ENCODE measurements at regions not wholly inside any gene's neighbourhood (a gene's known extent, or its start where the extent isn't known, plus 50 kb on each side); places are given as distances from the start of the nearest gene placed in this dataset.
A peak's percentile ranks its signal among the peaks of the same experiment; 100 is the strongest.

- no peak overlapping the region for H2BK5ac ChIP-seq (ENCODE audit: low read depth, low read length, poor library complexity, severe bottlenecking)
- no peak for DNase-seq
- no peak overlapping the region for H3K4ac ChIP-seq (ENCODE audit: low read depth in 1 of 2, low read length in 2 of 2)
- H2AFZ ChIP-seq (ENCODE audit: low read depth, low read length): no peak overlapping the region
- no peaks in the 10 kb centered on the region for H3K9me3 ChIP-seq (ENCODE audit: control insufficient read depth, low read length)
- no peak overlapping the region for H3K27ac ChIP-seq (ENCODE audit: low read length, poor library complexity, severe bottlenecking)
- no peak overlapping the region for H4K91ac ChIP-seq (ENCODE audit: low read length)
- no peak overlapping the region for H3K14ac ChIP-seq (ENCODE audit: low read length in 2 of 2)
- no peak overlapping the region for H2BK15ac ChIP-seq (ENCODE audit: low read depth, poor library complexity, severe bottlenecking)
- no peak overlapping the region for H4K8ac ChIP-seq (ENCODE audit: low read length)
- H3K79me1 ChIP-seq (replicated peaks; ENCODE audit: low read length, poor library complexity, severe bottlenecking): no peaks in the 10 kb centered on the region
- no peak overlapping the region for H3K9ac ChIP-seq (ENCODE audit: low read length)
- H3K4me3 ChIP-seq (ENCODE audit: insufficient read depth in 1 of 2, low read depth in 1 of 2, low read length in 2 of 2): no peak overlapping the region
- H2BK12ac ChIP-seq (ENCODE audit: low read length in 2 of 2): peak overlapping the region; percentile 6 to 70
- H3K4me2 ChIP-seq (ENCODE audit: low read length, poor library complexity, severe bottlenecking): no peak overlapping the region
- H3K23ac ChIP-seq (ENCODE audit: low read length in 2 of 2): no peak overlapping the region
- H2BK120ac ChIP-seq (ENCODE audit: low read depth, low read length): no peak overlapping the region
- H3K4me1 ChIP-seq (ENCODE audit: control insufficient read depth, insufficient read depth, low read depth, low read length): peaks cover 13% of the 10 kb centered on the region
- no peaks in the 10 kb centered on the region for H3K36me3 ChIP-seq (ENCODE audit: control insufficient read depth in 1 of 2, insufficient read depth in 2 of 2, low read depth in 1 of 2, low read length in 2 of 2)
- WGBS: 97% methylated on average over 3 of the region's 3 CpGs
- no peaks in the 10 kb centered on the region for H3K27me3 ChIP-seq (ENCODE audit: control insufficient read depth in 1 of 2, insufficient read depth in 1 of 2, low read length in 2 of 2)
- H3K18ac ChIP-seq (ENCODE audit: low read depth in 1 of 2, low read length in 2 of 2): no peak overlapping the region
- H2AK5ac ChIP-seq (ENCODE audit: low read length, severe bottlenecking): peak overlapping the region; percentile 23
These were observed 57.3 kb upstream of the PPP1CB start for GRCh38 chr2:28694364-28694763.

DNA sequence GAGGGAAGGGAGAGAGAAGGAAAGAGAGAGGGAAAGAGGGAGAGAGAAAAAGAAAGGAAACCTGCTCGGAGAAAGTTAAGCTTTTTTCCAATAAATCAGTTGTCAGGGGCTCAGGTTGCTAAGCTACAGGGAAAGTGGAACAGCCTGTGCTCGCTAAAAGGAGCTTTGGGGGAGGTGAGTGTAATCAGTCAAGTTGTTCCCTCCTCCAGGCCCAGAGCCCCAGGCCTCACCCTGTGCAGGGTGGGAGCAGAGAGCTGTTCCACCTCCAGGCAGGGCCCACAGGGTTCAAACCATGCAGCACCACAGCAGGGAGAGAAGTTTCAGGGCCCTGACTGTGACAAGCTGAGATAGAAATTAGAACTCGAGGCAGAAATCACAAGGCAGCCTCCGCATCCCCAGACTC is 56.4 kb upstream of the PPP1CB start:
- H3K23ac ChIP-seq (ENCODE audit: low read length in 2 of 2): no peak overlapping the region
- no peak overlapping the region for H3K9ac ChIP-seq (ENCODE audit: low read length)
- H3K18ac ChIP-seq (ENCODE audit: low read depth in 1 of 2, low read length in 2 of 2): peak overlapping the region in 1 of 2 experiments; percentile 71
- no peak overlapping the region for H2AK5ac ChIP-seq (ENCODE audit: low read length, severe bottlenecking)
- no peak overlapping the region for H3K27ac ChIP-seq (ENCODE audit: low read length, poor library complexity, severe bottlenecking)
- no peak overlapping the region for H2BK15ac ChIP-seq (ENCODE audit: low read depth, poor library complexity, severe bottlenecking)
- DNase-seq: peak; percentile 55
- H3K9me3 ChIP-seq (ENCODE audit: control insufficient read depth, low read length): no peaks in the 10 kb centered on the region
- no peaks in the 10 kb centered on the region for H3K36me3 ChIP-seq (ENCODE audit: control insufficient read depth in 1 of 2, insufficient read depth in 2 of 2, low read depth in 1 of 2, low read length in 2 of 2)
- peak overlapping the region; percentile 98 for H4K8ac ChIP-seq (ENCODE audit: low read length)
- H3K4ac ChIP-seq (ENCODE audit: low read depth in 1 of 2, low read length in 2 of 2): peak overlapping the region; percentile 16 to 19
- H4K91ac ChIP-seq (ENCODE audit: low read length): peak overlapping the region; percentile 1
- WGBS: 39% methylated on average over 4 of the region's 4 CpGs
- no peak overlapping the region for H3K4me3 ChIP-seq (ENCODE audit: insufficient read depth in 1 of 2, low read depth in 1 of 2, low read length in 2 of 2)
- no peak overlapping the region for H2BK5ac ChIP-seq (ENCODE audit: low read depth, low read length, poor library complexity, severe bottlenecking)
- no peaks in the 10 kb centered on the region for H3K27me3 ChIP-seq (ENCODE audit: control insufficient read depth in 1 of 2, insufficient read depth in 1 of 2, low read length in 2 of 2)
- H3K4me1 ChIP-seq (ENCODE audit: control insufficient read depth, insufficient read depth, low read depth, low read length): peaks cover 15% of the 10 kb centered on the region
- H2BK12ac ChIP-seq (ENCODE audit: low read length in 2 of 2): peak overlapping the region; percentile 75 to 81
- no peak overlapping the region for H3K4me2 ChIP-seq (ENCODE audit: low read length, poor library complexity, severe bottlenecking)
- H3K79me1 ChIP-seq (replicated peaks; ENCODE audit: low read length, poor library complexity, severe bottlenecking): no peaks in the 10 kb centered on the region
- peak overlapping the region in 1 of 2 experiments; percentile 91 for H3K14ac ChIP-seq (ENCODE audit: low read length in 2 of 2)
- peak overlapping the region; percentile 39 for H2BK120ac ChIP-seq (ENCODE audit: low read depth, low read length)
- H2AFZ ChIP-seq (ENCODE audit: low read depth, low read length): peak overlapping the region; percentile 42

DNA sequence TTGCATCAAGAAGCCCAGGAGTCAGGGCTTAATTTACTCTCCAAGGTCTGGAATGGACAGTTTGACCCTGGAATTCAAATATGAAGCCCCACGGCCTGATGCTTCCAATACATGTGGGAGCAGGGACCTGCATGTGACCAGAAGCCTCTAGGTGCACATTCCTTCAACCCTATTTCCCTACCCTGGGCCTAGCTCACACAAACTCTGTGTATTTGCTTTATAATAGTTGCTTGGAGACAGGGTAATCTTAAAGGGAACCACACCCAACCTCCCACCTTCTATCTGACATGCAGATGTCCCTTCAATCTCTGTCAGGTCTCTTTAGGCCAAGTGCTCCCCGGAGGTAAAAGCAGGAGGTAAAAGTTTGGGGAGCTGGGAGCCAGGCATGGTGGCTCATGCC is 55.4 kb upstream of the PPP1CB start:
- Histone ChIP-seq H3K4me1 (ENCODE audit: control insufficient read depth, insufficient read depth, low read depth, low read length) (peaks cover 15% of the 10 kb centered on the region), H3K9me3 (ENCODE audit: control insufficient read depth, low read length) (no peaks in the 10 kb centered on the region), H3K18ac (ENCODE audit: low read depth in 1 of 2, low read length in 2 of 2) (peak overlapping the region in 1 of 2 experiments; percentile 9), H3K27me3 (ENCODE audit: control insufficient read depth in 1 of 2, insufficient read depth in 1 of 2, low read length in 2 of 2) (no peaks in the 10 kb centered on the region), H4K91ac (ENCODE audit: low read length) (no peak overlapping the region), H2AFZ (ENCODE audit: low read depth, low read length) (no peak overlapping the region), H3K27ac (ENCODE audit: low read length, poor library complexity, severe bottlenecking) (no peak overlapping the region), H3K4me3 (ENCODE audit: insufficient read depth in 1 of 2, low read depth in 1 of 2, low read length in 2 of 2) (no peak overlapping the region), H2BK15ac (ENCODE audit: low read depth, poor library complexity, severe bottlenecking) (peak overlapping the region; percentile 68), H3K4ac (ENCODE audit: low read depth in 1 of 2, low read length in 2 of 2) (no peak overlapping the region), H2BK5ac (ENCODE audit: low read depth, low read length, poor library complexity, severe bottlenecking) (no peak overlapping the region), H3K14ac (ENCODE audit: low read length in 2 of 2) (no peak overlapping the region), H3K9ac (ENCODE audit: low read length) (no peak overlapping the region), H4K8ac (ENCODE audit: low read length) (no peak overlapping the region), H2BK120ac (ENCODE audit: low read depth, low read length) (no peak overlapping the region), H3K36me3 (ENCODE audit: control insufficient read depth in 1 of 2, insufficient read depth in 2 of 2, low read depth in 1 of 2, low read length in 2 of 2) (no peaks in the 10 kb centered on the region), H2BK12ac (ENCODE audit: low read length in 2 of 2) (peak overlapping the region; percentile 23 to 42), H3K4me2 (ENCODE audit: low read length, poor library complexity, severe bottlenecking) (no peak overlapping the region), H3K23ac (ENCODE audit: low read length in 2 of 2) (no peak overlapping the region), H2AK5ac (ENCODE audit: low read length, severe bottlenecking) (peak overlapping the region; percentile 32), H3K79me1 (replicated peaks; ENCODE audit: low read length, poor library complexity, severe bottlenecking) (no peaks in the 10 kb centered on the region)
- 74% methylated on average over 2 of the region's 2 CpGs for WGBS
- DNase-seq: no peak

GRCh38 chr2:28697602-28698149 is 54.0 kb upstream of the PPP1CB start:
- Histone ChIP-seq H3K4ac (ENCODE audit: low read depth in 1 of 2, low read length in 2 of 2) (no peak overlapping the region), H2AFZ (ENCODE audit: low read depth, low read length) (no peak overlapping the region), H2BK15ac (ENCODE audit: low read depth, poor library complexity, severe bottlenecking) (no peak overlapping the region), H2BK5ac (ENCODE audit: low read depth, low read length, poor library complexity, severe bottlenecking) (no peak overlapping the region), H3K4me1 (ENCODE audit: control insufficient read depth, insufficient read depth, low read depth, low read length) (peaks cover 9% of the 10 kb centered on the region), H3K23ac (ENCODE audit: low read length in 2 of 2) (no peak overlapping the region), H2BK12ac (ENCODE audit: low read length in 2 of 2) (no peak overlapping the region), H2AK5ac (ENCODE audit: low read length, severe bottlenecking) (no peak overlapping the region), H4K8ac (ENCODE audit: low read length) (no peak overlapping the region), H3K9ac (ENCODE audit: low read length) (no peak overlapping the region), H3K14ac (ENCODE audit: low read length in 2 of 2) (no peak overlapping the region), H3K4me2 (ENCODE audit: low read length, poor library complexity, severe bottlenecking) (no peak overlapping the region), H3K79me1 (replicated peaks; ENCODE audit: low read length, poor library complexity, severe bottlenecking) (no peaks in the 10 kb centered on the region), H3K27me3 (ENCODE audit: control insufficient read depth in 1 of 2, insufficient read depth in 1 of 2, low read length in 2 of 2) (no peaks in the 10 kb centered on the region), H3K9me3 (ENCODE audit: control insufficient read depth, low read length) (no peaks in the 10 kb centered on the region), H3K4me3 (ENCODE audit: insufficient read depth in 1 of 2, low read depth in 1 of 2, low read length in 2 of 2) (no peak overlapping the region), H4K91ac (ENCODE audit: low read length) (no peak overlapping the region), H3K18ac (ENCODE audit: low read depth in 1 of 2, low read length in 2 of 2) (no peak overlapping the region), H3K36me3 (ENCODE audit: control insufficient read depth in 1 of 2, insufficient read depth in 2 of 2, low read depth in 1 of 2, low read length in 2 of 2) (no peaks in the 10 kb centered on the region), H3K27ac (ENCODE audit: low read length, poor library complexity, severe bottlenecking) (no peak overlapping the region), H2BK120ac (ENCODE audit: low read depth, low read length) (no peak overlapping the region)
- no CpG with 5 or more reads among the region's 1 CpG for WGBS
- DNase-seq: no peak

Data from mesenchymal stem cell (in vitro differentiated cells and primary cell).